ENCODE measurements at regions not wholly inside any gene's neighbourhood (a gene's known extent, or its start where the extent isn't known, plus 50 kb on each side); places are given as distances from the start of the nearest gene placed in this dataset.

DNA sequence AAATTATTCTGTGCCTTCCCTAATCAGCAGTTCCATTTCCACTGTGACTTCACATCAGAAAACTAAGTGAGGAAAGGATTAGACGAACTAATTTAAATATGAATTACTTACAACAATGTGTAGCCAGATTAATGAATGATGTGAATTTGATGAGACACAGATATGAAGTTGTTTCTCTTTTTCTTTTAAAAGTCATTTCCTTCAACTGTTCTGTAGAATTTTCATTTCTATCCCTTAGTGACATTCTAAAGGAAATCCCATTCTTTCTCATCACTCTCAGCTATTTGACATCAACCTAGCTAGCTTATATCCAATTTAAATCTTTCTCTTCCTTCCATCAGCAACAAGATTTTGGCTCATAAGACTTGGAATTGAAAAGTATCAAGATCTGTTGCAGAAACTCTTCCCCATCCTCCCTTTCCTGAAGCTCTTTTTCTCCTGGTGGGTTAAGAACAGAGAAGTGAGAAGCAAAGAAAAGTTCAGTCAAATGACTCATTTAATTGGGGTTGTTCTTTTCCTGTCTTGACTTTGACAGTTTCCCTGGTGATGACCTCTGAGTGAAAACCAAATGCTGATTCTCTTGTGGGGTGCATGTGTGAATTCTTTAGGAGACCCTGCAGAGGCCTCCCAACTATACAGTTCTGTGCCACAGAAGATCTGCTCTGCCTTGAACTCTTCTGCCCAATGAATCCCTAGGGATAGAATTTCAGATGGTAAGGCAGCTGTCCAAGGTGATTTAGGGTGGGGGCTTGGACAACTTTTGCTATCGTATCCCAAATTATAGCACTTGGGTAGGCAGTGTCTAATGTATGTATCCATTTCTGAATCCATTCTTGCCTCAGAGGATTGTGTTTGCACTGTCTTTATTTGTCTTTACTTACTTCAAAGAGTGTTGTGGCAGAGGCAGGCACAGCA is 232.5 kb upstream of the GPRIN3 start:
- no peak for TF ChIP-seq TCF12 (IDR thresholded peaks at IDR 0.05; ENCODE audit: low read depth, low read length)
- TF ChIP-seq EP300 (IDR thresholded peaks at IDR 0.05; ENCODE audit: borderline replicate concordance in 1 of 2, control insufficient read depth in 1 of 2, low read depth in 2 of 2, low read length in 2 of 2) = no peak
- TF ChIP-seq, protein P1, sequence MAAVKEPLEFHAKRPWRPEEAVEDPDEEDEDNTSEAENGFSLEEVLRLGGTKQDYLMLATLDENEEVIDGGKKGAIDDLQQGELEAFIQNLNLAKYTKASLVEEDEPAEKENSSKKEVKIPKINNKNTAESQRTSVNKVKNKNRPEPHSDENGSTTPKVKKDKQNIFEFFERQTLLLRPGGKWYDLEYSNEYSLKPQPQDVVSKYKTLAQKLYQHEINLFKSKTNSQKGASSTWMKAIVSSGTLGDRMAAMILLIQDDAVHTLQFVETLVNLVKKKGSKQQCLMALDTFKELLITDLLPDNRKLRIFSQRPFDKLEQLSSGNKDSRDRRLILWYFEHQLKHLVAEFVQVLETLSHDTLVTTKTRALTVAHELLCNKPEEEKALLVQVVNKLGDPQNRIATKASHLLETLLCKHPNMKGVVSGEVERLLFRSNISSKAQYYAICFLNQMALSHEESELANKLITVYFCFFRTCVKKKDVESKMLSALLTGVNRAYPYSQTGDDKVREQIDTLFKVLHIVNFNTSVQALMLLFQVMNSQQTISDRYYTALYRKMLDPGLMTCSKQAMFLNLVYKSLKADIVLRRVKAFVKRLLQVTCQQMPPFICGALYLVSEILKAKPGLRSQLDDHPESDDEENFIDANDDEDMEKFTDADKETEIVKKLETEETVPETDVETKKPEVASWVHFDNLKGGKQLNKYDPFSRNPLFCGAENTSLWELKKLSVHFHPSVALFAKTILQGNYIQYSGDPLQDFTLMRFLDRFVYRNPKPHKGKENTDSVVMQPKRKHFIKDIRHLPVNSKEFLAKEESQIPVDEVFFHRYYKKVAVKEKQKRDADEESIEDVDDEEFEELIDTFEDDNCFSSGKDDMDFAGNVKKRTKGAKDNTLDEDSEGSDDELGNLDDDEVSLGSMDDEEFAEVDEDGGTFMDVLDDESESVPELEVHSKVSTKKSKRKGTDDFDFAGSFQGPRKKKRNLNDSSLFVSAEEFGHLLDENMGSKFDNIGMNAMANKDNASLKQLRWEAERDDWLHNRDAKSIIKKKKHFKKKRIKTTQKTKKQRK (IDR thresholded peaks at IDR 0.05; ENCODE audit: low read depth, low read length) = no peak
- TF ChIP-seq, protein P2, sequence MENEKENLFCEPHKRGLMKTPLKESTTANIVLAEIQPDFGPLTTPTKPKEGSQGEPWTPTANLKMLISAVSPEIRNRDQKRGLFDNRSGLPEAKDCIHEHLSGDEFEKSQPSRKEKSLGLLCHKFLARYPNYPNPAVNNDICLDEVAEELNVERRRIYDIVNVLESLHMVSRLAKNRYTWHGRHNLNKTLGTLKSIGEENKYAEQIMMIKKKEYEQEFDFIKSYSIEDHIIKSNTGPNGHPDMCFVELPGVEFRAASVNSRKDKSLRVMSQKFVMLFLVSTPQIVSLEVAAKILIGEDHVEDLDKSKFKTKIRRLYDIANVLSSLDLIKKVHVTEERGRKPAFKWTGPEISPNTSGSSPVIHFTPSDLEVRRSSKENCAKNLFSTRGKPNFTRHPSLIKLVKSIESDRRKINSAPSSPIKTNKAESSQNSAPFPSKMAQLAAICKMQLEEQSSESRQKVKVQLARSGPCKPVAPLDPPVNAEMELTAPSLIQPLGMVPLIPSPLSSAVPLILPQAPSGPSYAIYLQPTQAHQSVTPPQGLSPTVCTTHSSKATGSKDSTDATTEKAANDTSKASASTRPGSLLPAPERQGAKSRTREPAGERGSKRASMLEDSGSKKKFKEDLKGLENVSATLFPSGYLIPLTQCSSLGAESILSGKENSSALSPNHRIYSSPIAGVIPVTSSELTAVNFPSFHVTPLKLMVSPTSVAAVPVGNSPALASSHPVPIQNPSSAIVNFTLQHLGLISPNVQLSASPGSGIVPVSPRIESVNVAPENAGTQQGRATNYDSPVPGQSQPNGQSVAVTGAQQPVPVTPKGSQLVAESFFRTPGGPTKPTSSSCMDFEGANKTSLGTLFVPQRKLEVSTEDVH (IDR thresholded peaks at IDR 0.05; ENCODE audit: low read depth, partially characterized antibody) = no peak
- TF ChIP-seq ZNF217 (IDR thresholded peaks at IDR 0.05) = no peak
